ENCODE measurements at regions not wholly inside any gene's neighbourhood (a gene's known extent, or its start where the extent isn't known, plus 50 kb on each side); places are given as distances from the start of the nearest gene placed in this dataset.

DNA sequence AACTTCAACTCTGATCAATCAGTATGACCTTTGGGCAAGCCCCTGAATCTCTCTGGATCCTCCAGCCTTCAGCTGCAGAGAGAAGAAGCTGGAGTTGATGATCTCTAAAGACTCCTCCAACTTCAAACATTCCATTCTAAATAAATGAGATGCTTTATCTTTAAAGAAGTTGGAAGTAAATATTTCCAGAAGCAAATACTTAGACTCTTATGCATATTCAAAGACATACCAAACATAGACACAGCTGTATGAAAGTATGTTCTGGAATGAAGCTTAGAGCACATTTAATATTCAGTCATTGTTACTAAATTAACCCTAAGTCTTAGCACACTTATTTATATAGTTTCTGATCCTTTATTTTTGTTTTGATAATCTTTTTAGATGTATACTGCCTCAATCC, 77.6 kb upstream of the ACP3 start:
- DNase-seq: no peak

DNA sequence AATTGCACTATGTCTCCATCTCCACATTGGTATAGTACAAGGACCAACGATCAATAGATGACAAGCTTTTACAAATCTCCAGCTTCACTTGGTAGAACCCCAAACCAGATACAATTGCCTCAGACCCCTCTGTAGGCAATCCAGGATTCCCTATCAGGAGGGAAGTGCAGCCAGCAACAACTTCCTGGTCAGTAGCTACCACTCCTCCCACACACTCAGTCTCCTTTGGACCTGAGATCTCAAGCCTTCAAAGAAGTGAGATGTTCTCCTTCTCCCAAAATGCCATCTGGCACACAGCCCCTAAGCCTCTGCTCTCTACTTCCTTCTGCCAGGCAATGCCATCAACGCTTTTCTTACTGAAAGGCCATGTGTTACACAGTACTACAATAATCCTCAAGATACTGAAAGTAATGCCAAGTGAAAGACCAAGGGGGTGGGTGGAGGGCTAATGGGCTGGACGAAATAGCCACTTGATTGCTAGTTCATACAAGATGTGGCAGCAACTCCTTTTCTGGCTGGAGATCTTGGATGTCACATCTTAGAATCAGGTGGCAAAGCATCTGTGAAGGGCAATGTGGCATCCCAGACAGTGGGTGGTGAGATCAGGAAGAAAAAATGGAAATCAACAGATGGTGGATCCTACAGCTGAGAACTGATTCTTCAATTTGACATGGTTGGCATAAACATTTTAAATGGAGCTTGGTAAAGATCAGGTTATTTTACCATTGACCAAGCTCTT, 75.3 kb upstream of the ACP3 start:
- no peak for DNase-seq

DNA sequence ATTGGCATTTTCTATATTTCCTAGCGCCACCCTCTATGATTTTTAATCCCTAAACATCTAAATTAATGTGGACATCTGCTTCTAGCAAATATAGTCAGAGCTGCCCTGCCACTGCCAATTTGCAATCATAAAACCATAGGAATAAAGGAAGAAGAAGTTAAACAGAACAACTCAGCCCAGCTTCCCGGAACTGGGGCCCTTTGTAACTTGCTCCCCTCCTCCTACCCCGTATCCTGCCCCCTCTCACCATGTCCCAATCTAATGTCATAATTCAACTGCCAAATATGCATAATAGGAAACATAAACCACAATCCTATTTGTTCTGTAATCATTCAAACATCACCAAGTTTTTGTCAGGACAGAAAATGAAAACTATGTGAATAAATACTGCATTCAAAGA, 74.4 kb upstream of the ACP3 start:
- DNase-seq: no peak

DNA sequence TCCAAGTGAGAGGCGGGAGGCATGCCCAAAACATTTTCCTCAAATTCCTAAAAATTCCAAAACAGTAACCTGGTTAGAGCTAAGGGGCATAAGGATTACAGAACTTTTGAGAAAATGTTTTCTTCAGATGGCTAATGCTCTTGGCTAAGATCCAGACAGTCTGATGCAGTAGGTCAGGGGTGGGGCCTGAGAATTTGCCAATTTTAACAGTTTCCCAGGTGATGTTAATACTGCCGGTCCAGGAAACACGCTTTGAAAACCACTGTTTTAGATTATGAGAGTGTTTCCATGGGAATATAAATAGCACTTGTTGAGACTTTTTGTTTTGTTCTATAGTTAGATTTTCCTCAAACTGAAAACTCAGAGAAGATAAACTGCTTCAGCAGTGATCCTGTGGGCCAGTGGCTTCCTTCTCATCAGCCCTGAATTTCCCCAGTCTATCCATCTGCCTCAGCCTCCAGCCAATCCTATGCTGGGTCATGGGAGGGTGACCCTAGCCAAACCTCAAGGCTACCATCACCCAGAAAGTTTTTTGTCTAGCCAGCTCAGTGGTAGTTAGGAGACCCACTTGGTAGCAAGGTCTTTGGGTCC, 71.6 kb upstream of the ACP3 start:
- DNase-seq: no peak

DNA sequence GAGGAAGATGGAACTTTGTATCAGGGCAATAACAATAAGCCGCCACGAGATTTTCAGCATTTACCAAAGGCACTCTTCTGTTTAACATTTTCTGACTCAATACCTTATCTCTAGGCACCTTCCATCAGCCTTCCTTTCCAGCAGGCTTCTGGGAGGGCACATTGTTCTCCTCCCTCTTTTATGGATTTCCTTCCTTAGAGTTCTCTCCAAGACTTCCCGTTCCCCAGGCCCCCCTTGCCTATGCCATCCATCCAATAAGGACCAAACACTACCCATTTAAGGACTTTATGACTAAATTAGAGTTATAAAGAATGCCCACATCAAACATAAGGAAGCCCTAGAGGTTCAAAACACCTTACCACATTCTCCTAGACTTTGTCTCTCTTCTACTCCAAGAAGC, 71.0 kb upstream of the ACP3 start:
- DNase-seq: no peak

DNA sequence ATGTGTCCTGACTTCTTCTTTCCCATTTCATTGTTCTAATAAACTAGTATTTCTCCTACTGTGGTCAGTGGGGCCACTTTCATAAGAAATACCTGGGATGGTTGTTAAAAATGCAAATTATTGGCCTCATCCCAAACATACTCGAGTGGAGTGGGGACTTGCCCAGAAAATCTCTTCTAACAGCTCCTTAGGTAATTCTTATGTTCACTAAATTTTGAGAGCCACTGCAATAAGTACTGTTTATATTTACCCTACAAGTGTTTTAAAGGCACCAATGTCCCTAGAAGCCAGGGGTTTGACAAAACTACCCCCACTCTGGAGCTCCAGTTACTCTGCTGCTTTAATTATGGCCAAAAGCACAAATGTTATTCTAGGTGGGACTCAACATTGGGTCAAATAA, 70.0 kb upstream of the ACP3 start:
- DNase-seq: no peak

DNA sequence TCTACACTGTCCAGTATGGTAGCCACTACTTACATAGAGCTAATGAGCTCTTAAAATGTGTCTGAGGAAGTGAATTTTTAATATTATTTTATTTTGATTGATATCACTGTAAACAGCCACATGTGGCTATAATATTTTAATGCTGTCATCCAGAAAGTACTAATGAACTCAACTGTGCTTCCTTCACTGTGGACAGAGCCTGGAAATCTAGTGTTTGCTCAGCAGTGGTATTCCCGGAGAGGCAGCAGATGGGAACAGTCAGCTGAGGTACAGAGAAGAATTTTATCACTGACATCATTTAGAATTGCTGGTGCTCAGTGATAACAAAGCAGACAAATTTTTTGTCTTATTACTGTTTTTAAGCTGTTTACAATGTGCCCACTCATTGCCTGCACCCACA, 68.7 kb upstream of the ACP3 start:
- DNase-seq: no peak

DNA sequence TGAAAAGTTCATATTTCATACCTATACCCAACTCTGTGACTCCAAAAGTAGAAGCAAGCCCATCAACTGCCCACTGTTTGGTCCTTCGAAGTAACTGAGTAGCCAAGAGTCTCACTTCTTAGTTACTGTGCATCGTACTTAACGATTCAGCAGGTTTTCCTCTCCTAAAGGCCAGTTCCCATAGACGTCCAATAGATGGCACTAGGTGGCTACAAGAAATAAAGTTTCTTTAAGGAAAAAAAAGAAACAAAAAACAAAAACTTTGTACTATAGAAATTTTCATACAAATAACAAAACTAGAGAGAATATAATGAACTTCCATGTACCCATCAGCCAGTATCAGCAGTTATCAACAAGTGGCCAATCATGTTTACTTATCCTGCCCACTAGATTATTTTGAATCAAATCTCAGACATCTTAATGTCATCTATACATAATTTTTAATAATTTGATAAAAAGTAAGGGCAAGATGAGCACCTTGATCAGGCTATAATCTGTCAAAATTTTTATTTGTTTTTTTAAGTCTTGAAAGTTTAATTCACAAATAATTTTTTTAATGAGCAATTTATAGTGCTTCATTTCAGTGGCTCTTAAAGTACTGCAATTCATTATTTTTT, 63.8 kb upstream of the ACP3 start:
- peak in 1 of 2 experiments; percentile 60 for DNase-seq

DNA sequence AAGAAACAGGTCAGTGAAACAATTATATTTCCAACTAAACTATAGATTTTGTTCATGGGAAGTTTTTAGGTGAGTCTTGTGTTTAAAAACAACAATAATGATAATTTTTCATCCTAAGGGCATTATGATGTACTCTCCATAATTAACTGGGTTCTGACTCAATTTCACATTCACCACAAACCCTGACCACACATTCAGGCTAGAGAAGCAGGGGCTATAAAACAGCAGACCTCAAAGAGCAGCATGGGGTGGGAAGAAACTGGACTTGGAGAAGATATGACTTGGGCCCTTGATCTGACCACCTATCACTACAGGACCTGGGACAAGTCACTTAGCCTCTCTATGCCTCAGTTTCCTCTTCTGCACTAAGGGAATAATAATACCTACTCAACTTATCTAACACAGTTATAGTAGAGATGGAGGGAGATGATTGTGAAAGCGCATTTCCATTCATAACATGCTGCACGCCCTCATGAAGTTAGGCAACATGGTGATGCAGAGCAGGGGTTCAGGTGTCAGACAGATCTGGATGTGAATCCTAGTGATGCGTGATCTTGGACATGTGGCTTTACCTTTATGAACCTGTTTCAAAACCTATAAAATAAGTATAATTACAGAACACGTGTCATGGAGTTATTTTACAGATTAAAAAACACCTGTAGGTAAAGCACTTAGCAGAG, 63.0 kb upstream of the ACP3 start:
- DNase-seq: no peak

DNA sequence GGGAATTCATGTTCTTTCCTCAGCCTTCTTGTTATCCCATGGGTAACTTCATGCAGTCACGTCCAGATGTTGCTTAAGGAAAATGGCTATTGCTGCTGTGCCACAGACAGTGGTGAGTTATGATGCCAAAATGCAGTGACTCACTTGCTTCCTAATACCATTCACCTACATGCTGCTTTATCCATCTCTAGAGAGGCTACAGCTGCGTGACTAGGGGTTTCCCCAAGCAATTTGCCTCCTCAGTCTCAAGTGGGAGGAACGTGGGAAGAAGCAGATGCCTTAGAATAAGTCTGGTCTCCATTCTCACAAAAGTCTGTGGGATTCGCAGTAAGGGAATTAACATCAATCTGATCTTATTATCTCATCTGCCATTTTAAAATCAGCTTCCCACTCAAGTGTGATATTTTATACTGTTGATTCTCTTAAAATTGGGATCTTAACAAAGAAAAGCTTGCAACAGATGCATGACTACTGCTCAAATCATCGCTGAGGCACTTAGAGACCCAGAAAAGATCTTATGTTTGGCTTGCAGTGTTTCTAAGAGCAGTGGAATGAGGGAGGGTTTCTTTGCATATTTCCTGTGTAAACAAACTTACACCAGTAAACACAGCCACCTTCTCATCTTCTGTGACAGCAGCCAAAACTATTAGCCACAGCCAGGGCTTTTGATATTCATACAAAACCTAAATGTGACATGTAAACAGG, 62.0 kb upstream of the ACP3 start:
- DNase-seq: no peak

DNA sequence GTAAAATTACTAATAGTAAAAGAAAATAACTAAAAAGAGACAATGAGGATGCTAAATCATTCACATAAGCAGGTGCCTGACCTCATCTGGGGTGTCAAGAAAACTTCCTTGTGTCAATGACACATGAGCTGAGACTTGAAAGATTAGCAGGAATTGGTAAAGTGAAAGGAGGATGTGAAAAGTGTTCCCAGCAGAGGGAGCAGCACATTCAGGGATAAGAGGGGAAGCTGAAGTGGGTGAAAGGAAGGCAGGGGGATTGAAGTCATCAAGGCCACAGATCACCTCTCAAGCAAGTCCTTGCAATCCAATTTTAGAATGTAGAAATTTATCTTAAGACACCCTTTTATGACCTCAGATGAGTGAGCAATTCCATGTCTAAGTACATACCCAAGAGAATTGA, 60.2 kb upstream of the ACP3 start:
- DNase-seq: peak in 1 of 2 experiments; percentile 39

DNA sequence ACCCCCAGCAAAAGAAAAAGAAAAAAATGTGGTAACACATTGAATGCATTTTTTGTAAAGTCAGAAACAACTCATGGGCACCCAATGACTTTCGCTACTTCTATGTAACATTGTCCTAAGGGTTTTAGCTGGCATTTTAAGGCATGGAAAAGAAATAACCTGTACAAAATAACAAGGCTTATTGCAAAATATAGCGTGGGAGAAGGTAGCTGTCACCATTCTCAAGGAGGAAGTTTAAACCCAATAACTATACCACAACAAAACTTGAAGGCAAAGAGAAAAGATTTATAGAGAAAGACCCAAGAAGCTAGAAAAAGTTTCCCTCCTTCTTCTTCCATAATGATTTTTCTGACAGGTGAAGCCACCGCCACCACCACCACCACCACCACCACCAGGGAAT, 55.7 kb upstream of the ACP3 start:
- no peak for DNase-seq

DNA sequence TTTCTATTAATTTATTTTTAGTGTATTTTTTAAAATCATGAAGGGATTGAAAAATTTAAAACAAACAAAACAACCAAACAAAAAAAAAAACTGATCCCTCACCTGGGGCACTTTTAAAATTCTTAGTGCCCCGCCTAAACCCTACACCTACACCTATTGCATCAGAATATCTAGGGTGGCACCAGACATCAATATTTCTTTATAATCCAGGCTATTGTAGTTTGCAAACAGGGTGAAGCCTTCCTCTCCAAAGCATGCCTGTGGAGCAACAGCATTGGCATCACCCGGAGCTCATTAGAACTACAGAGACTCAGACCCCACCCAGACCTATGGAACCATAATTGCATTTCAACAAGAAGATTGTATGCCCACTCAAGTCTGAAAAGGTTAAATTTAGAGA, 54.9 kb upstream of the ACP3 start:
- DNase-seq: no peak

DNA sequence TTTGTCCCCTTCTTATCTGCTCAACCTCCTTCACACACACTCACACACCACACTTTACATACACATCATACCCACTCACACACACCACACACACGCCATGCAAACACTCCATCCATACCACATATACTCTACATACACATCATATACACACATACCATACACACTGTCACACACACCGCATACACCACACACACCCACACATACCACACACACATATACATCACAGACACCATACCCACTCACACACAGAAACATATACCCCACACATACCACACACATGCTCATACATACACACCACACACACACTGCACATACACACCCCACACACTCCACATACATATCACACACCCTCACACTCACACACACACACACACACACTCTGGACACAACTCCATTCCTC, 54.3 kb upstream of the ACP3 start:
- DNase-seq: no peak

DNA sequence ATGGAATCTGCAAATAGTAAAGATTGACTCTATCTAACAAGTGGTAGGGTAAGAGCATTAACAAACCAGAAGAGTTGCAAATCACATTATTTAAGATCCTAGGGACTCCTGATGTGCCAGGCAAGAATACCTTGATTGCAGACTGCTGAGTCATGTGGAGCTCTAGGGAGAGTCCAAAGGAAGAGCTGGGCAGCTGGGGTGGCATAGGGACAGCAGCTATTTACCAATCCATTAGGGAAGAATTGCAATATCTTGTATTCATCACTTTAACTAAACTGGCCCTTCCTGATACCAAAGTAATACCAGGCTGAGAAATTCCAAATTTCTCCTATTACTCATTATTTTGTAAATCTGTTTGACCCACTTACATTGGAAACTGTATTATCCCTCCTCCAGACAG, 52.2 kb upstream of the ACP3 start:
- no peak for DNase-seq

DNA sequence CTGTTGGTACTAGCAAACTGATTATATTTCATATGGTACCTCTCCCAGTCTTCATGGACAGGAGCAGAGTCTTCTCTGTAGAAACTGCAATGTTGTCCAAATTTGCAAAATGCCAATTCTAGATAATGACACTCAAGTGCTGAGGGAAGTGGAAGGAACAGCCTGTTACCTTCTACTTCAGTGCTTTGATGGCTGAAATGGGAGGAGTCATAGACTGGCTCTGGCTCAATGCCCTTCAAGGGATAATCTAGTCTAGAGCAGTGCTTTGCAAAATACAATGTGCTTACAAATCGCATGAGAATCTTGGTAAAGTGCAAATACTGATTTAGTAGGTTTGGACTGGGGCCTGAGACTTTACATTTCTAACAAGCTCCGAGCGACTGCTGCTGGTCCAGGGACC, 51.7 kb upstream of the ACP3 start:
- DNase-seq: no peak

DNA sequence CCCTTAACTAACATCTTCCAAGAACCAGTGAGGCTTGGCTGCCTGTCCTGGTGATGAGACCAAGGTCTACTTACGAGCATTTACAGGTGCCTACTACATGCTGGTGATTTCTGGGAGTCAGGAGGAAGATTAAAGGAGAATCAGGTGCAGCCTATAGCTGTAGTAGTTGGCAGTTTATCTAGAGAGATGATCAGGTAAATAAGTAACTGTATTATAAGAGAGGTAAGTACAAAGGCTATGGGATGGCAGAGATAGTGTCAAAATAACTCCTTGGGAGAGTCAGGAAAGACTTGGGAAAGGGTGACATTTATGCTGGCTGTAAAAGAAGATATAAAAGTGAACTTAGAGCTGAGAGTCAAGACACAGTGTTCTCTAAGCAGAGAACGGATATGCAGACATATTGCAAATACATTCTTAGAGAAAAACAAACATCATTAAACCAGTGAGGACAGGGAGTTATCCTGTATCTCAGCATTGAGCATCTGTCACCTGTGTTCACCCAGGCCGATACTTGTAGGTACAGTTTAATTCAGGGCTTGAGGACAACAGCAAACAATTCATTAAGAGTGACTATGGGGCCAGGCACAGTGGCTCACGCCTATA, 49.7 kb upstream of the ACP3 start:
- no peak for DNase-seq
